COR-L47 (cell line): ENCODE measurements at regions not wholly inside any gene's neighbourhood (a gene's known extent, or its start where the extent isn't known, plus 50 kb on each side); places are given as distances from the start of the nearest gene placed in this dataset.
A peak's percentile ranks its signal among the peaks of the same experiment; 100 is the strongest.

Experiments used
- DNase-seq: peaks from one replicate; lab custom pipeline; 2025; lab: John Stamatoyannopoulos, UW

DNA sequence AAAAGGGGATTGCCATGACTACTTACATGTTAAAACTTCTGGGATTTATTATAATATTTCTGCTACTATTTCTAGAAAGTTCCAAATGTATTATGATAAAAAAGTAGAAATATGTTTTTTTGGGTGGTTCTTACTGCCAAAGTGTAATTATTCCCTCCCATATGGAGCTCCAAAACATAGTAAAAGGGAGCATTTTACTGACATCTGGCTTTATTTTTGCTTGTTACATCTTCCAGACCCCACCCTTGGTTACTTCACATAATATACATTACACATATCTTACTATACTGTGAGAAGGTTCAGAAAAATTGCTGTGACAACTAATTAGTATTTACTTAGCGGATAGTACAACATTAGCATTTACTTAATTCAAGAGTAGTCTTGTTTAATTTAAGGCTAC lies 205.1 kb upstream of the TLL1 start:
- DNase-seq: no peak

DNA sequence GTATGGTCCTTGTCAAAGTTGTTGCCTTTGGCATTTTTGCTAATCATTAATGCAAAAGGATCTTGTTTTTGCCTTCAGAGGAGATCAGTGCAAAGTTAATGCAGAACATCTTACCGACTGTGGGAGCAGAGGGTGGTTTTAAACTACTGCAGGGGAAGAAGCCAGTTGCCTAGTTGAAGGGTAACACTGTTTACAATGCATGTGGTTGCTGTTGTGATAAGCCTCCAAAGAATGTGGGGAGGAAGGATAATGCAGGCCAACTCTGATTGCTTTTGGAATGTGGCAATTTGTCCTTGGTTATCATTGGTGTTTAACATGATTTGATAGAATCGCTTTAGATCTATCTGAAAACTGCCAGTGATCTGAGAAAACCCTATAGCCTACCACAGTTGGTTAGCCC lies 204.3 kb upstream of the TLL1 start:
- DNase-seq: no peak

DNA sequence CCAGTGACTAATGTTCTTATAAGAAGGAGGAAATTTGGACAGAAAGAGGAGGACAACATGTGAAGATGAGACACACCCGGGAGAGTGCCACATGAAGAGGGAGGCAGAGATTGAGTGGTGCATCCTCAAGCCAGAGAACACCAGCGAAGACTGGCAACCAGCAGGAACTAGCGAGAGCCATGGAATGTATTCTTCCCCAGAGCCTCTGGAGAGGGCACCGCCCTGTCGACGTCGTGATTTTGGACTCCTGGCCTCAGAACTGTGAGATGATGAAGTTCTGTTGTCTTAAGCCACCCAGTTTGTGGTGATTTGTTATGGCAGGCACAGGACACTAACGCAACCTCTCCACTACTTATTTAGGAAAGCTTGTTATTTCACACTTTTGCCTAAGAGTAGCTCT lies 196.0 kb upstream of the TLL1 start:
- DNase-seq: no peak

DNA sequence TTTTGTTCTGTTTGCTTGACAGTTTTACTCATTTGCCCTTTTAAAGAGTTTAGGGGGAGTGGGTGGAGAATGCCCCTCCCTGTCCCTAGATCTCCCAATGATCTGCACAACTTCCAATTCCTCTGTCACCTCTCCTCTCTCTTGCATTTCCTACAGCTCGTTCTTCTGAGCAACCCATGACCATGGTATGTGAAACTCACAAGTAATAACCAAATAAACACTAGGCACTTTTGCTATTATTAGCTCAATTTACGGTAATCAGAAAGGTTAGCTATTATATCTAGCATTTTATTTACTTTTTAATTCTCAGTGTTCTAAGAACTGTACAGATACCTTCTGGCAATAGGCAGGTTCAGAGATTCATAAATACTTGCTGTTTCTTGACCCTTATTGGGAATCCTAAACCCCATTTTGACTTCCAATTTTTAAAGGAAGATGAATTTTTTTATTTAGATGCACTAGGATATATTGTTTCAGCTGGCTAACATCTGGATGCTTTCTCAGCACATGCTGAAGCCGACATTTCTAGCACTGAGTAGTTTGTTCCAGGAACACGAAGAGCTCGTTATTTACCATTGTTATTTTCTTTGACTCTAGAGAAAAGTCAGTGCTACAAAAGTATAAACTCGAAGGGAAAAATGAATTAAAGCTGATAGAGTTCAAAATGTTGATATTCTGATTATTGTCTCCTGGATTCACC lies 194.7 kb upstream of the TLL1 start:
- no peak for DNase-seq

DNA sequence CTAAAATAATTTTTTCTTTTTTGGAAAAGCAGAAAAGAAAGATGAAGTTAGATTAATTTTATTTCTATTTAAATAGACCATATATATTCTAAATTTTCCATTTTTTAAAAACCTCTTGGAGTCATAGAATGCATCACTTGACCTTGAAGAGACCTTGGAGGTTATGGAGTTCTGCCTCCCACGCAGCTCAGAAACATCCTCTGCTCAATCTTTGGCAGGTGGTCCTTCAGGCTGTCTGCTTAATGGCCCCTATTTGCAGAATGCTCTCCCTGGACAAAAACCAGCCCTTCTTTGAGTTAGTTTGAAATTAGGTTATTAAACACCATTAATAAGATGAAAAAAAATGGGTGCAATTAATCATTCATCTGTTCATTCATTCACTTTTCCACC lies 194.1 kb upstream of the TLL1 start:
- DNase-seq: no peak

DNA sequence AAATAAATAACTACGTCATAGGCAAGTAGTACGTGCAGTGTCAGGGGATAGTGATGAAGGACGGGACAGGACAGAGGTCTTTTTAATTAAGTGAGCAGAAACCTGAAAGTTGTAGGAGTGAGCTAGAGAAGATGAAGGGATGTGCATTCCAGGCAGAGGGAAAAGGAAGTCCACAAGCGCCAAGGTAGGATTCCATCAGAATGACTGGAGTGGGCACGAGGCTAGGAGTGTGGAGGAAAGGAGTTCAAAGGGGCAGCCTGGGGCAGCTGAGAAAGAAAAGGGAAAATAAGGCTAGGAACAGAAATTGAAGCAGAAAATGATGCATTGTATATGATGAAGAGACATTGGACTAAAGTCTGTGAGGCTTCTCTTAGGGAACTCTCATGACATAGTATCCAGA lies 192.2 kb upstream of the TLL1 start:
- no peak for DNase-seq

DNA sequence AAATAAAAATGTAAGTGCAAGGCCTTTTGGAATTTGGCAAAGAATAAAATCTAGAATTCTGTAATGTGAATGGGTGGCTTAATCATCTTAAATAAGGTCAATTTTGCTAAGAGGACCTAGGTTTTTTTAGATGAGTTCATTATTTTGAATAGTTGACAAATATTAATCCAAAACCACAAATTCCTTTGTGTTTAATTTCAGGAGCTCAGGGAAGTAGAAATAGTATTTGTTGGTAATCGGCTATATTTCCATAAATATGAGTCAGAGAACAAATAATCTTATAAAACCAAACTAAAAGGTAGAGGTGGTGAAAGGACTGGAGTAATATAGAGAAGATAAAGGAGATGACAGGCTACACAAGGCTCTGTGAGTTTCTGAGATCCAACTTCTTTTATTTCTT lies 190.4 kb upstream of the TLL1 start:
- DNase-seq: no peak

DNA sequence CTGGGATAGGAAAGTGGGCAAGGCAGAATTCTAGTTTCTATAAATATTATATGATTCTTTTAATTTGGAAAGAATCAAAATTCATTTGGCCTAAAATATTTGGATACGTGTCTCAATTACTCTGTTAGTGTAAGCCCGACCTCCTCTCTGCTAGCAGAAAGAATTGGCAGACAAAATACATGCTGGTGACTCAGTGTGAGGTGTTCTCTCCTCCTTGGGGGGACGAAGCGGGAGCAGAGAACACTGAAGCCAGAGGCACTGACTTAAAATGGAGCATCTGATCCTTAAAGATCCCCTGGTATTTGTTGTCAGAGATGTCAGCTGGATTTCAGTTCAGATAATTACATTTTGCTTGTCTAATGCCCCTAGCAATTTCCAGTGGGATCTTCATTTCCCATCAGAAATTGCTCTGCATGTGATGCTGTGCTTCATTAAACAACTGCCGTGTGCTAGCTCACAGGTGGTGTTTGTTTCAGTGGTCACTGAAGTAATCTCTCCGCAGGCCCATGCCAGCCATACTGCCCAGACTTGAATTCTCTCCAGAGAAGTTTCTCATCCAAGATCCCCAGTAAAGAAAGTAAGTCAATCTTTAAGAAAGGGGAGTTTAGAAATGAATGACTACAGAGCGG lies 188.7 kb upstream of the TLL1 start:
- DNase-seq: no peak

DNA sequence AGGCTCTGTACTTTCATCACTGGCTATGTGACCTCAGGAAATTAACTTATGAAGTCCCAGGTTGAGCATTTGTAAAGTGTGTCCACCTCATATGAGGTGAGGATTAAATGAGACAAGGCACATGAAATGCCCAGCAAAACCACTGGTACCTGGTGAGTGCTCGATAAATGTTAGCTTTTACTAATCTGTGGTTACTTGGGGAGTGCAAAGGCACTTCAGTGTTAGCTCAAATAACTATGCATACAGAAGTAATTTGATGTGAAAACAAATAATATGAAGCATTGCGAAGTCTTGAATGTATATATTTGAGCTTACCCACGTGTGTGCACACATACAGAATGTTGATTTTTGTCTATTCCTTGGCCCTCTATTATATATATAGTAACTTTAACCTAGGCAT lies 186.3 kb upstream of the TLL1 start:
- DNase-seq: no peak

DNA sequence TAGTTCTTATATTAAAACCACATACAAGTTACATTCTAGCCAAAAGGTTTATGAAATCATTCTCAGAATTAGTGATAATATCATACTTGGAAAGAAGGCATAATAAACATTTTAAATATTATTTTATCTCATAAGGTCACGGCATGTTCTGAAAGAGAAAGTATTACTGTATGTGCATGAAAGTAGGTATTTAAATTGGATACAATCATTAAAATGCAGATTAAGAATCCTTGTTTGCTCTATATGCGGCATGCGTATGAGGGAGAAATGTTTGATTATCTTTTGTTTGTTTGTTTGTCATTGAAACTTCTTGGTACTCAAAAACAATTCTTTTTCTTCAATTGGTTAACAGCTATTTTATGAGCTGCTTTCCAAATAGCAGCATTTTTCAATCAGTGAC lies 183.9 kb upstream of the TLL1 start:
- DNase-seq: no peak

DNA sequence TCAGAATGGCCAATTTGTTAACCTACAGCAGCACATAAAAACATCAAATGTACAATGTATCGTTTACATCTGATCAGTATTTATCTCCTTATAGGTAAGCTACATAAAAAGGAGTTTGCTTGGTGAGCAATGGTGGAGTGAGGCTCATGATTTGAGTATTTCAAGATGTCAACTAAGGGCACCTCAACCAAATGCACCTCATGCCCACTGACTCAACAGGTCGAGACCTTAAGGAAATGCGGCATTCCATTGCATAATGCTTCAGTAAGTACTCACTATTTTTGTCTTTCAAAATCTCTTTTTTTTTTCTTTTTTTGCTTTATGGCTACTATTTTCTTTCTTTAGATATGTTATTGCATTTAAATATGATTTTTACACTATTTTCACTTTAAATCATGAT lies 181.0 kb upstream of the TLL1 start:
- DNase-seq: no peak

DNA sequence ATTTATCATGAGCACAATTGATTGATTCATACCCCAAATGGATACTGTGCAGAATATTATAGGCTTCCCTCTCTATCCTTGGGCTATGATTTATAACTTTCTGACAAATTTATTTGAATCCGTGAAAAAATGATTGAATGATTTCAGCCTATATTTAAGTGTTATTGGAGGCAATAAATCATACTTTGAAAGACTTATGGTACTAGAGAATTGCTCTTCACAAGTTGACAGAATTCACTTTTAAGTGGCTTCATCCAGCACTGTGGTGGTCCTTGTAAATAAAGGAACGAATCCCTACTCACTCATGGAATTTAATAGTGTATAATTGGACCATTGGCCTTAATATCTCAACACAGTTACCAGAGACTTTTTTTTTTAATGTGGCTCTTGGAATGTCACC lies 174.8 kb upstream of the TLL1 start:
- no peak for DNase-seq

DNA sequence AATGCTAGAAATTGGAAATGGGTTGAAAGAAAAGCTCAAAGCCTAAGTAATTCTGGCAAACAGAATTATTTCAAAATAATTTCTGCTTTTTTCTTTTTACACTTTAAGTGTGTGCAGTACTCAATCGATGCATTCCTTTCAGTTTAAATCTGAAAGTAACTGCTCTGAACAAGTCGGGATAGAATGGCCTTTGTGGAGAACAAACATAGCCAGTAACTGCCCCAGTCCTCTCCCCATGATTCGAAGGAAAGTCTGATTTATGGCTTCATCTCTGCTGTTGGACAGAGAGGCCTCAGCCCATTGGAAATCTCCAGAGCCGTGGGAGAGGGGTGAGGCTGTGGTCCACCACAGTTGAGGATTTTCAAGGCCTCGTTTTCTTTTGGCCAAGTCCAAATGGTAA lies 174.0 kb upstream of the TLL1 start:
- DNase-seq: no peak

DNA sequence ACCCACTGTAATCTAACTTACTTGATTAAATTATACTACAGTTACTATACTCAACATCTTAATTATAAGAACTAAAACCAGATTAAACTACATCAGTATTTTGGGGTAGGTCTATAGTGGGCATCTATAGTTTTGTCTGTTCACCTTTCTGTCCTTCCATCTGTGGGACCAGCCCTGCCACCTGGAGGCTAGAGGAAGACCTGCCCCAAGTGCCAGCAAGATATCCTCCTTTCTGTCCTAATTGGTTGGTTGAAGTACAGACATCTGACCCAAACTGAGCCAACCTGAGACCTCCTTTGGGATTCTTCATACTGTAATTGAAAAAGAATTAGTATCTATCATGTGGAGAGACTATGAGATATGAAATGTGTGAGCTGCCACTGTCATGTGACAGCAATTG lies 172.2 kb upstream of the TLL1 start:
- no peak for DNase-seq

DNA sequence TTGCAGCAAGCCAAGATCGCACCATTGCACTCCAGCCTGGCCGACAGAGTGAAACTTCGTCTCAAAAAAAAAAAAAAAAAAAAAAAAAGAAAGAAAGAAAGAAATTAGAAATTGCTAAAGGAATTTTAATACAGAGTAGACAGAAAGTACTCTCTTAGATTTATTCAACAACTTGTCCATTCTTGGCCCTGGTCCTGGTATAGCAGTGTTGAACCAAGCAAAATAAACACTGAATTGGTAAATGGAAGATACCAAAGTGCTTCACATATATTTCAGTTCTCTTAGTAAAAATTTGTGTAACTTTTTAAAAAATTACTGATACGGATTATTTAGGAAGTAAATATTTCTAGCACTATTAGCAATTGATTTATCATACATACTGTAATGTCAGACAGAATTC lies 165.9 kb upstream of the TLL1 start:
- DNase-seq: no peak

DNA sequence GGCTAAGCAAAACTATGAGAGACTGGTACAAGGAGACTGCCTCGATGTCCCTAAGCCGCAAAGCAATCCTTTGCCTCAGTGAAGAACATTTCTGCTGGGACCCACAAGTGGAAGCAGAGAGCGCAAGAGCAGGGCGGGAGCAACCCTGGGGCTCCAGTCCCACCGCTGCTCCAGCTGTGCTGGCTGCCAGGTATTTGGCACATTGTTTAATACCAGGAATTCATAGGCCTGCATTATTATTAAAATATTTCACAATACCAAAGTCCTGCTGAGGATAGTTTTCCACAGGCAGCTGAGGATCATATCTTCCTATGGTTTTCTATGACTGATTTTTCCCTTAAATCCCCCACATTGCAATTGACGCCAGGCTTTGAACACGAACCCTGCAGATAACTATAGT lies 163.5 kb upstream of the TLL1 start:
- no peak for DNase-seq

DNA sequence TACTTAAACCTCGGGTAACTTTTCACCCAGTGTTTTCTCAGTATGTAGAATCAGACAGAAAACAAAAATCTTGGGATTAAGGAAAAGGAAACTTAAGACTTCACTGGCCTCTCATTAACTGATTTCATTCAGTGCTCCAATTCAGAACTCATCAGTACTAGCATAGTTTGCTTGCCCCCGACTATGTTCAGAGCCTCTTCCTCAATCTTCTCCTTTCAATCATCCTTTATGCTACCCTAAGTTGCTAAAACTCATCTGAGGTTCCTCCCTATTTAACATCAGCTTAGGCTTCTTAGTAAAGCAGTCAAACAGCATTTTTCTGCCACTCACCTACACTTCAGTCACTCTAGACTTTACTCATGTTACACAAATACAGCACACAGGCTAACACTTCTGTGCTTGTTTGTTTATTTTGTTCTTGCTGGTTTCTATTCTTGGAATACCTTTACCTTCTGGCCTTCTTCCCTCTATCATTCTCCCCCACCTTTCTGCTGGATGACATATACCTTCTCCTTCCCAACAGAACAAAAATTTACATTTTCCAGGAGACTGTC lies 163.0 kb upstream of the TLL1 start:
- no peak for DNase-seq

DNA sequence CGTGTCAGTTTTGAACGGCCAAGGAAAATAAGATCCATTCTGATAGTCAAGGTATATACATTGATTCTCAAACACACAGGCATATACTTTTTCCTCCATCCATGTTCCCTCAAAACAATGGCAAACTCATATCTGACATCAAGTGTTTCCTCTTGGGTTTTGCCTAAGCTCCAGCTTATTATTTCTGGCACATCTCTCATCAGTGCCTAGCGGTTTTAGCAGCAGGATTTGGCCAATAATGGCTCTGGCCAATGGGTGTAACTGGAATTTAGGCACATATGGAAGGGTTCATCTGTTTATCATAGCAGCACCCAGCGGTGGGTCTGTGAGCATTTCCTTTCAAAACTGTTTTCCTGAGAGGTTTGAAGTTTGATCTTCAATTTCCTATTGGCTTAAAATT lies 161.6 kb upstream of the TLL1 start:
- DNase-seq: no peak

DNA sequence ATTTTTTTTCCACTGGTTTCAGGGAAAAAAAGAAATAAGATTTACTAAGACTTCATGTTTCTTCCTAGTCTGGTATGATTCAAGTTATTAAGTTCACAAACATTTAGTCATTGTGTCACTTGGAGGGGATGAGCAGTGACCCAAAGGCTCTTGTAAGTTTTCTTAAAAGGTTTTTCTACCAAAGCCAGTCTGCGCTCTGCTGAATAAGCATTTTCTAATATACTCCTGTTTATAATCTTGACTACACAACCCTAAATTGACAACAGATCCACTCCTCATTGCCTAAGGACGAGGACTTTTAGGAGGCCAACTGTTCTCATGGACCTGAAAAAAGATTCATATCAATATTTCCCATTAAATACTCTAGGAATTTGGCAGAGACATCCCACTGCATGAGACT lies 161.1 kb upstream of the TLL1 start:
- DNase-seq: no peak

DNA sequence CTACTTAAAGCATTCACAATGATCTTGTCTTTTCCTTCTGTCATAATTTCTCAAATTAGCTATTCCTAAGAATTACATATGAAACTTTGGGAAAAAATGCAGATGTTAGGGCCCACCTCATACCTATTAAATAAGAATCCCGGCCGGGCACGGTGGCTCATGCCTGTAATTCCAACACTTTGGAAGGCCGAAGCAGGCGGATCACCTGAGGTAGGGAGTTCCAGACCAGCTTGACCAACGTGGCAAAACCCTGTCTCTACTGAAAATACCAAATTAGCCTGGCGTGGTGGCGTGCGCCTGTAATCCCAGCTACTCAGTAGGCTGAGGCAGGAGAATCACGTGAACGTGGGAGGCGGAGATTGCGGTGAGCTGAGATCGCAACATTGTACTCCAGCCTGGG lies 158.4 kb upstream of the TLL1 start:
- DNase-seq: no peak

DNA sequence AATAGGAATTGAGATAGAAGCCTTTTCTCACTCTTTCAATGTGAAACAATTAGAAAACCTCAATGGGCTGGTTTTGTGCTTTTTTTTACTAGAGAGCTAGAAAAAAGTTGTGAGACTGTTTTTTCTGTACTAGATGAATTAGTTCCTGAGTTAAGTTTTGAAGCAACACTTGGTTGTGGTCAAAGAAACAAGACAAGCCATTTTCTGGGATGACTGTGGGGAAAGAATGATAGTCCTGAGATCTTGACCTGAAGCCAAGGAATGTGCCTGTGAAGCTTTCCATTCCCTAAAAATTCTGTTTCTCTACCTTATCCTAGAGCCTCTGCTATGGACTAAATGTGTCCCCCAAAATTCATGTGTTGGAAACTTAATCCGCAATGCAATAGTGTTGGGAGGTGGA lies 157.8 kb upstream of the TLL1 start:
- DNase-seq: no peak

DNA sequence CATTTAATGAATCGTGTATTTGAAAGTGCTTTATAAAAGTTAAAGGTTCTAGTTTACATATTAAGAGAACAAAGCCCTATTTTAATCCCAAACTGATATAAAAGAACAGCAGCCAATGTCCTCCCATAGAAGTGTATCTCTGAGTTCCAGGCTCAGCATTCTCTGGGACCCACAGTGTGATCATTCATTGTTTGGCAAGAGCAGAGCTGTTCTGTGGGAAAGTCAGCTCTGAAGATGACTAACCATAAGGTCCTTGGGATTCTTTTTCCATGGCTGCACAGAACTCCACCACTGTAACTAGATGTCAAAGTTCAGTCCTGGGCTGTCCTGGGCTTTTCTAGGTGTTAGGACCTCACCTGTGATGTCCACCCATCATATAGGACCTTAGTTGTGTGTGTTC lies 157.0 kb upstream of the TLL1 start:
- no peak for DNase-seq

DNA sequence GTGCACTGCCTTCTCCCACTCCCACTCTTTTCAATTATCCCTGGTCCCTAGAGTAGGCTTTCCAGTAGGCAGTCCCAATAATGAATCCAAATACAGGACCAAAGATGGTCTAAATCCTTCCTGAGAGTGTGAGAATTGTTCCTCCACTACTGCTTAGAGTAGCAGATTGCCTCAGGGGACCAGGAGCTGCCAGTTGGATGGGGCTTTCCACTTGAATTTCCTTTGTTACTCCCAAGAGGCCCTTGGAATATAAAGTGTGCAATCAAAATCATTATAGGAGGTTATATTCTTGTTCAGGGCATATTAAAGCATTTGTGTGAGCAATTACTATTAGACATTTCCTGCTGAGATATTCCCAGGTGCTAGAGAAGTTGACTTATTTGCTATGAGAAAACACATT lies 156.6 kb upstream of the TLL1 start:
- DNase-seq: peak; percentile 38

DNA sequence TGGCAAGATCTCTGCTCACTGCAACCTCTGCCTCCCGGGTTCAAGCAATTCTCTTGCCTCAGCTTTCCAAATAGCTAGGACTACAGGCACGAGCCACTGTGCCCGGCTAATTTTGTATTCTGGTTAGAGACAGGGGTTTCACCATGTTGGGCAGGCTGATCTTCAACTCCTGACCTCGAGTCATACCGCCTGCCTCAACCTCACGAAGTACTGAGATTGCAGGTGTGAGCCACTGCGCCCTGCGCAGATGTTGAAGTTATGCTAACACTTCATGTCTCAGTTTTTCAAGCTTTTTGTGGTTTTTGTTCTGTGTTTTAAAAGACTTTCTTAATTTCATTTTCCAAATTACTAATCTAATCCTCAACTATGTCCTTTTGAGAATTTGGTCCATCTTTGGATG lies 154.4 kb upstream of the TLL1 start:
- no peak for DNase-seq
